GM12878 (cell line): ENCODE measurements at regions not wholly inside any gene's neighbourhood (a gene's known extent, or its start where the extent isn't known, plus 50 kb on each side); places are given as distances from the start of the nearest gene placed in this dataset.

Source experiments
- ATF3 ChIP-seq: IDR thresholded peaks from 2 replicates; pipeline ENCODE4 v1.6.1; 2011; ENCODE audit warnings: low read depth, mild to moderate bottlenecking, low read length, moderate library complexity, borderline replicate concordance; ENCODE audit errors: extremely low read depth
- BCL11A ChIP-seq: IDR thresholded peaks from 2 replicates; pipeline ENCODE4 v1.6.1; 2011; ENCODE audit warnings: low read depth, low read length
- CHD1 ChIP-seq: IDR thresholded peaks from 2 replicates; pipeline ENCODE4 v1.6.1; 2012; ENCODE audit warnings: low read depth, low read length, improper control_type of control experiment
- CHD2 ChIP-seq: IDR thresholded peaks from 2 replicates; pipeline ENCODE4 v1.6.1; 2011; ENCODE audit warnings: low read depth, low read length, improper control_type of control experiment, borderline replicate concordance
- CTCF ChIP-seq, 3 experiments: IDR thresholded peaks in 2 of 3; conservative IDR thresholded peaks in 1 of 3; 2 replicates each; pipeline ENCODE4 v1.5.1; 2011; ENCODE audit warnings: low read depth in 3 of 3, low read length in 3 of 3, mild to moderate bottlenecking in 3 of 3, control low read depth in 2 of 3, moderate library complexity in 2 of 3, inconsistent platforms in 1 of 3, mixed read lengths in 1 of 3; ENCODE audit not compliant: control insufficient read depth in 2 of 3, insufficient read depth in 1 of 3; ENCODE audit errors: extremely low read depth in 1 of 3
- EZH2 ChIP-seq: IDR thresholded peaks from 2 replicates; pipeline ENCODE4 v1.6.1; 2012; ENCODE audit warnings: low read depth, mild to moderate bottlenecking, control low read depth, inconsistent platforms, low read length, borderline replicate concordance; ENCODE audit not compliant: control insufficient read depth
- MYC ChIP-seq: IDR thresholded peaks from 2 replicates; pipeline ENCODE4 v1.6.1; 2011; ENCODE audit warnings: mild to moderate bottlenecking, low read length, moderate library complexity, inconsistent platforms; ENCODE audit not compliant: insufficient read depth, insufficient replicate concordance, insufficient read length, severe bottlenecking
- NRF1 ChIP-seq: conservative IDR thresholded peaks from 2 replicates; pipeline ENCODE4 v1.6.1; 2011; ENCODE audit warnings: mild to moderate bottlenecking, low read depth, low read length, improper control_type of control experiment
- PBX3 ChIP-seq: IDR thresholded peaks from 2 replicates; pipeline ENCODE4 v1.6.1; 2011; ENCODE audit warnings: mild to moderate bottlenecking, low read depth, low read length, moderate library complexity; ENCODE audit not compliant: insufficient replicate concordance
- POLR2A ChIP-seq: IDR thresholded peaks from 2 replicates; pipeline ENCODE4 v1.6.1; 2011; ENCODE audit warnings: low read depth, mild to moderate bottlenecking, low read length
- POLR2AphosphoS5 ChIP-seq: IDR thresholded peaks from 2 replicates; pipeline ENCODE4 v1.6.1; 2011; ENCODE audit warnings: mild to moderate bottlenecking, low read length, inconsistent platforms
- SMAD1 ChIP-seq: fragments of 450-650 bp; IDR thresholded peaks from 2 replicates; pipeline ENCODE4 v1.6.1; 2018; ENCODE audit warnings: mild to moderate bottlenecking, low read depth; ENCODE audit not compliant: partially characterized antibody
- ZNF274 ChIP-seq: IDR thresholded peaks from one replicate; pipeline ENCODE4 v1.8.0; 2011; ENCODE audit not compliant: insufficient read length, insufficient read depth

- TF ChIP-seq ZNF274, result no peak
- TF ChIP-seq CTCF (IDR thresholded peaks at IDR 0.05 in 2 of 3, conservative IDR thresholded peaks at IDR 0.05 in 1 of 3; ENCODE audit: control insufficient read depth in 2 of 3, extremely low read depth in 1 of 3, insufficient read depth in 1 of 3, low read depth in 3 of 3, low read length in 3 of 3), result no peak
- no peak for TF ChIP-seq EZH2
- TF ChIP-seq NRF1, result no peak
- TF ChIP-seq SMAD1, result no peak
- TF ChIP-seq POLR2A, result no peak
- no peak for TF ChIP-seq CHD1
- TF ChIP-seq PBX3, result no peak
- TF ChIP-seq ATF3, result no peak
- no peak for TF ChIP-seq POLR2AphosphoS5
- TF ChIP-seq BCL11A, result no peak
- TF ChIP-seq CHD2, result no peak
- no peak for TF ChIP-seq MYC
These were observed 139.1 kb downstream of the FBLN2 start for GRCh38 chr3:13688034-13688433.
